ENCODE measurements at regions not wholly inside any gene's neighbourhood (a gene's known extent, or its start where the extent isn't known, plus 50 kb on each side); places are given as distances from the start of the nearest gene placed in this dataset.
"Not testable (repeated sequence)": the region's sequence is repeated elsewhere in the genome, so short reads cannot be mapped to it uniquely, and the experiment has no call there.

GRCh38 chr6:16953905-16954304 is 147.9 kb upstream of the STMND1 start:
- H3K4me1 Mint-ChIP-seq (ENCODE audit: low read depth), result peaks cover 66% of the 10 kb centered on the region
- no peak overlapping the region for H3K4me3 Mint-ChIP-seq
- no peak overlapping the region for H3K27ac Mint-ChIP-seq
- DNase-seq, result no peak
- H3K9me3 Mint-ChIP-seq, result no peaks in the 10 kb centered on the region
- H3K27me3 Mint-ChIP-seq, result peaks cover 34% of the 10 kb centered on the region
- H3K36me3 Mint-ChIP-seq (ENCODE audit: low read depth), result no peaks in the 10 kb centered on the region

GRCh38 chr6:16953446-16953845 is 148.4 kb upstream of the STMND1 start:
- Mint-ChIP-seq H3K9me3 (no peaks in the 10 kb centered on the region), H3K4me3 (no peak overlapping the region), H3K27me3 (peaks cover 38% of the 10 kb centered on the region), H3K4me1 (ENCODE audit: low read depth) (peaks cover 69% of the 10 kb centered on the region), H3K36me3 (ENCODE audit: low read depth) (no peaks in the 10 kb centered on the region), H3K27ac (no peak overlapping the region)
- DNase-seq, result no peak

GRCh38 chr6:16950825-16951495 is 150.9 kb upstream of the STMND1 start:
- DNase-seq, result no peak
- Mint-ChIP-seq H3K9me3 (no peaks in the 10 kb centered on the region), H3K4me1 (ENCODE audit: low read depth) (peaks cover 64% of the 10 kb centered on the region), H3K36me3 (ENCODE audit: low read depth) (no peaks in the 10 kb centered on the region), H3K4me3 (peak overlapping the region; percentile 16), H3K27me3 (peaks cover 59% of the 10 kb centered on the region), H3K27ac (peak overlapping the region; percentile 87)

GRCh38 chr6:16950302-16950701 is 151.5 kb upstream of the STMND1 start:
- Mint-ChIP-seq H3K9me3 (no peaks in the 10 kb centered on the region), H3K4me1 (ENCODE audit: low read depth) (peaks cover 61% of the 10 kb centered on the region), H3K36me3 (ENCODE audit: low read depth) (no peaks in the 10 kb centered on the region), H3K27me3 (peaks cover 66% of the 10 kb centered on the region), H3K27ac (no peak overlapping the region), H3K4me3 (no peak overlapping the region)
- DNase-seq, result no peak

- no peaks in the 10 kb centered on the region for H3K36me3 Mint-ChIP-seq (ENCODE audit: low read depth)
- H3K27me3 Mint-ChIP-seq, result peaks cover 68% of the 10 kb centered on the region
- no peak for DNase-seq
- H3K4me3 Mint-ChIP-seq, result no peak overlapping the region
- H3K9me3 Mint-ChIP-seq, result no peaks in the 10 kb centered on the region
- H3K4me1 Mint-ChIP-seq (ENCODE audit: low read depth), result peaks cover 55% of the 10 kb centered on the region
- H3K27ac Mint-ChIP-seq, result no peak overlapping the region
Measured at GRCh38 chr6:16949716-16950115, 152.1 kb upstream of the STMND1 start.

- Mint-ChIP-seq H3K4me3 (no peak overlapping the region), H3K27me3 (peaks cover 68% of the 10 kb centered on the region), H3K9me3 (no peaks in the 10 kb centered on the region), H3K36me3 (ENCODE audit: low read depth) (no peaks in the 10 kb centered on the region), H3K27ac (no peak overlapping the region), H3K4me1 (ENCODE audit: low read depth) (peaks cover 47% of the 10 kb centered on the region)
- DNase-seq, result no peak
Measured at GRCh38 chr6:16948396-16948795, 153.5 kb upstream of the STMND1 start.

GRCh38 chr6:16947375-16948015 is 154.4 kb upstream of the STMND1 start:
- H3K27me3 Mint-ChIP-seq, result peaks cover 65% of the 10 kb centered on the region
- no peaks in the 10 kb centered on the region for H3K9me3 Mint-ChIP-seq

GRCh38 chr6:16944596-16944995 is 157.3 kb upstream of the STMND1 start:
- Mint-ChIP-seq H3K27ac (no peak overlapping the region), H3K4me1 (ENCODE audit: low read depth) (peaks cover 20% of the 10 kb centered on the region), H3K4me3 (no peak overlapping the region), H3K36me3 (ENCODE audit: low read depth) (no peaks in the 10 kb centered on the region), H3K27me3 (peaks cover 76% of the 10 kb centered on the region), H3K9me3 (no peaks in the 10 kb centered on the region)
- no peak for DNase-seq

More at GRCh38 chr6:16947375-16948015, 154.4 kb upstream of the STMND1 start:
- no peaks in the 10 kb centered on the region for H3K36me3 Mint-ChIP-seq (ENCODE audit: low read depth)
- no peak overlapping the region for H3K27ac Mint-ChIP-seq
- no peak overlapping the region for H3K4me3 Mint-ChIP-seq
- DNase-seq, result no peak
- H3K4me1 Mint-ChIP-seq (ENCODE audit: low read depth), result peaks cover 40% of the 10 kb centered on the region

- H3K36me3 Mint-ChIP-seq (ENCODE audit: low read depth), result no peaks in the 10 kb centered on the region
- H3K27me3 Mint-ChIP-seq, result peaks cover 67% of the 10 kb centered on the region
- H3K4me3 Mint-ChIP-seq, result no peak overlapping the region
- H3K9me3 Mint-ChIP-seq, result no peaks in the 10 kb centered on the region
- no peaks in the 10 kb centered on the region for H3K4me1 Mint-ChIP-seq (ENCODE audit: low read depth)
- DNase-seq, result no peak
- H3K27ac Mint-ChIP-seq, result no peak overlapping the region
Measured at GRCh38 chr6:16939839-16940238, 162.0 kb upstream of the STMND1 start.

- Mint-ChIP-seq H3K27ac (no peak overlapping the region), H3K9me3 (no peaks in the 10 kb centered on the region), H3K4me1 (ENCODE audit: low read depth) (no peaks in the 10 kb centered on the region), H3K36me3 (ENCODE audit: low read depth) (no peaks in the 10 kb centered on the region), H3K27me3 (peaks cover 67% of the 10 kb centered on the region), H3K4me3 (no peak overlapping the region)
- no peak for DNase-seq
Measured at GRCh38 chr6:16939351-16939750, 162.5 kb upstream of the STMND1 start.

GRCh38 chr6:16936893-16937292 is 165.0 kb upstream of the STMND1 start:
- Mint-ChIP-seq H3K27me3 (peaks cover 66% of the 10 kb centered on the region), H3K4me1 (ENCODE audit: low read depth) (peaks cover 3% of the 10 kb centered on the region), H3K4me3 (no peak overlapping the region), H3K9me3 (no peaks in the 10 kb centered on the region), H3K27ac (no peak overlapping the region), H3K36me3 (ENCODE audit: low read depth) (no peaks in the 10 kb centered on the region)
- no peak for DNase-seq

- H3K27ac Mint-ChIP-seq, result no peak overlapping the region
- no peak overlapping the region for H3K4me3 Mint-ChIP-seq
- peaks cover 60% of the 10 kb centered on the region for H3K27me3 Mint-ChIP-seq
- H3K36me3 Mint-ChIP-seq (ENCODE audit: low read depth), result no peaks in the 10 kb centered on the region
- H3K9me3 Mint-ChIP-seq, result peaks cover 2% of the 10 kb centered on the region
- DNase-seq, result no peak
- peaks cover 3% of the 10 kb centered on the region for H3K4me1 Mint-ChIP-seq (ENCODE audit: low read depth)
Measured at GRCh38 chr6:16933961-16934360, 167.9 kb upstream of the STMND1 start.

GRCh38 chr6:16933532-16933931 is 168.3 kb upstream of the STMND1 start:
- Mint-ChIP-seq H3K27ac (no peak overlapping the region), H3K4me3 (no peak overlapping the region), H3K4me1 (ENCODE audit: low read depth) (peaks cover 3% of the 10 kb centered on the region), H3K27me3 (peaks cover 56% of the 10 kb centered on the region), H3K36me3 (ENCODE audit: low read depth) (no peaks in the 10 kb centered on the region), H3K9me3 (peaks cover 2% of the 10 kb centered on the region)
- no peak for DNase-seq

GRCh38 chr6:16932920-16933319 is 168.9 kb upstream of the STMND1 start:
- Mint-ChIP-seq H3K4me1 (ENCODE audit: low read depth) (peaks cover 3% of the 10 kb centered on the region), H3K27me3 (peaks cover 52% of the 10 kb centered on the region), H3K36me3 (ENCODE audit: low read depth) (no peaks in the 10 kb centered on the region), H3K9me3 (peaks cover 2% of the 10 kb centered on the region), H3K27ac (no peak overlapping the region), H3K4me3 (no peak overlapping the region)
- no peak for DNase-seq

GRCh38 chr6:16931079-16931478 is 169.8 kb upstream of the ATXN1 start:
- not testable (repeated sequence) for H3K36me3 Mint-ChIP-seq (ENCODE audit: low read depth); DNase-seq; H3K4me3 Mint-ChIP-seq; H3K9me3 Mint-ChIP-seq; H3K4me1 Mint-ChIP-seq (ENCODE audit: low read depth); H3K27ac Mint-ChIP-seq
- H3K27me3 Mint-ChIP-seq, result peaks cover 51% of the 10 kb centered on the region

Measured in activated T-cell treated with anti-CD3 and anti-CD28 coated beads, Interleukin-2, amount 50 U/mL, for 24 hours (primary cell).